H1 (cell line): ENCODE measurements at regions not wholly inside any gene's neighbourhood (a gene's known extent, or its start where the extent isn't known, plus 50 kb on each side); places are given as distances from the start of the nearest gene placed in this dataset.

Experiments
- CTCF ChIA-PET: fragments of 300-600 bp; sonication (Branson Sonifier 250); formaldehyde crosslinking; loops from one replicate; lab custom pipeline; 2021; ENCODE audit not compliant: partially characterized antibody; lab: Charles Lee
- POLR2A ChIA-PET: fragments of 300-600 bp; sonication (Branson Sonifier 250); formaldehyde crosslinking; loops from one replicate; lab custom pipeline; 2021; ENCODE audit warnings: inconsistent platforms; ENCODE audit not compliant: partially characterized antibody; lab: Charles Lee
- DNase-seq, 2 experiments: peaks; one replicate each; pipeline versions ENCODE4 v3.0.0 to v3.0.0-alpha.2; 2010 to 2022; ENCODE audit warnings: low spot score in 2 of 2, low read depth in 1 of 2, mixed read lengths in 1 of 2
- FAIRE-seq: peaks from 2 replicates; lab custom pipeline; 2011; peaks lifted over from hg19 to GRCh38; lab: Jason Lieb, UNC
- H2AFZ ChIP-seq: 2 replicates; pipeline ENCODE4 v1.8.1; 2012; ENCODE audit warnings: low read length, inconsistent platforms
- H2AK5ac ChIP-seq: 2 replicates; pipeline ENCODE4 v1.6.1; 2013; ENCODE audit warnings: low read depth, low read length
- H2BK120ac ChIP-seq: replicated peaks from 2 replicates; pipeline ENCODE3; 2013; ENCODE audit warnings: low read depth, low read length, inconsistent platforms
- H2BK12ac ChIP-seq: 2 replicates; pipeline ENCODE4 v1.6.1; 2013; ENCODE audit warnings: low read depth, low read length
- H2BK15ac ChIP-seq: 2 replicates; pipeline ENCODE4 v1.6.1; 2013; ENCODE audit warnings: low read length
- H2BK20ac ChIP-seq: 2 replicates; pipeline ENCODE4 v1.6.1; 2013; ENCODE audit warnings: low read length
- H2BK5ac ChIP-seq: 2 replicates; pipeline ENCODE4 v1.6.1; 2013; ENCODE audit warnings: low read depth, low read length
- H3K14ac ChIP-seq: 2 replicates; pipeline ENCODE4 v1.6.1; 2013; ENCODE audit warnings: inconsistent platforms; ENCODE audit not compliant: insufficient read length
- H3K18ac ChIP-seq: 2 replicates; pipeline ENCODE4 v1.6.1; 2013; ENCODE audit warnings: low read length; ENCODE audit errors: extremely low read depth
- H3K23ac ChIP-seq: 2 replicates; pipeline ENCODE4 v1.6.1; 2013; ENCODE audit warnings: inconsistent platforms; ENCODE audit not compliant: insufficient read length
- H3K23me2 ChIP-seq: 2 replicates; pipeline ENCODE4 v1.6.1; 2013; ENCODE audit warnings: low read depth, low read length
- H3K27ac ChIP-seq: 2 replicates; pipeline ENCODE4 v1.6.1; 2011; ENCODE audit warnings: low read depth, low read length, inconsistent platforms
- H3K27me3 ChIP-seq, 4 experiments: replicated peaks in 1 of 4; 1 replicate in 1 of 4; 2 replicates in 3 of 4; pipeline versions ENCODE4 v1.6.1 to v1.8.1; 2011 to 2013; ENCODE audit warnings: low read length in 3 of 4, mild to moderate bottlenecking in 3 of 4, inconsistent platforms in 2 of 4, mixed read lengths in 2 of 4, moderate library complexity in 1 of 4; ENCODE audit not compliant: control insufficient read depth in 3 of 4, insufficient read depth in 3 of 4; ENCODE audit errors: extremely low read depth in 1 of 4
- H3K36me3 ChIP-seq, 4 experiments: 2 replicates each; pipeline versions ENCODE4 v1.6.1 to v1.8.1; 2011 to 2013; ENCODE audit warnings: mild to moderate bottlenecking in 4 of 4, low read length in 3 of 4, moderate library complexity in 2 of 4, control low read depth in 1 of 4, inconsistent platforms in 1 of 4; ENCODE audit not compliant: insufficient read depth in 4 of 4, control insufficient read depth in 2 of 4
- H3K4ac ChIP-seq: replicated peaks from 2 replicates; pipeline ENCODE3; 2013; ENCODE audit warnings: low read length, low read depth, mixed read lengths, inconsistent platforms; ENCODE audit not compliant: insufficient read length
- H3K4me1 ChIP-seq, 4 experiments: replicated peaks in 1 of 4; 1 replicate in 1 of 4; 2 replicates in 3 of 4; pipeline versions ENCODE4 v1.6.1 to v1.8.1; 2011 to 2013; ENCODE audit warnings: low read length in 3 of 4, inconsistent platforms in 2 of 4, mixed read lengths in 1 of 4; ENCODE audit not compliant: insufficient read depth in 4 of 4, control insufficient read depth in 3 of 4
- H3K4me2 ChIP-seq, 2 experiments: 2 replicates each; pipeline versions ENCODE4 v1.6.1 to v1.8.1; 2011 to 2013; ENCODE audit warnings: low read depth in 2 of 2, low read length in 2 of 2, control low read depth in 1 of 2, inconsistent platforms in 1 of 2, mild to moderate bottlenecking in 1 of 2; ENCODE audit not compliant: insufficient read depth in 1 of 2
- H3K4me3 ChIP-seq, 4 experiments: fragments of 200-600, 300-600 bp in 1 of 4; sonication (generic), shearing (Covaris generic), sonication (Bioruptor Twin) in 1 of 4; 2 replicates each; pipeline versions ENCODE4 v1.5.1 to v1.8.1; 2011 to 2016; ENCODE audit warnings: low read length in 4 of 4, low read depth in 3 of 4, control low read depth in 2 of 4, inconsistent platforms in 2 of 4, mild to moderate bottlenecking in 2 of 4, mixed read lengths in 1 of 4, moderate library complexity in 1 of 4; ENCODE audit not compliant: insufficient read depth in 2 of 4; ENCODE audit errors: extremely low read depth in 1 of 4
- H3K56ac ChIP-seq: replicated peaks from 2 replicates; pipeline ENCODE3; 2013; ENCODE audit warnings: low read depth, mild to moderate bottlenecking, mixed read lengths, low read length, inconsistent platforms; ENCODE audit not compliant: insufficient read length
- H3K79me1 ChIP-seq: 2 replicates; pipeline ENCODE4 v1.6.1; 2013; ENCODE audit warnings: low read depth, low read length, control low read depth
- H3K79me2 ChIP-seq, 2 experiments: 2 replicates each; pipeline versions ENCODE4 v1.6.1 to v1.8.1; 2012 to 2013; ENCODE audit warnings: low read length in 2 of 2, mild to moderate bottlenecking in 2 of 2, inconsistent platforms in 1 of 2; ENCODE audit not compliant: insufficient read depth in 2 of 2, control insufficient read depth in 1 of 2
- H3K9ac ChIP-seq, 4 experiments: replicated peaks in 1 of 4; 1 replicate in 1 of 4; 2 replicates in 3 of 4; pipeline versions ENCODE4 v1.6.1 to v1.8.1; 2011 to 2013; ENCODE audit warnings: low read depth in 3 of 4, low read length in 3 of 4, control low read depth in 2 of 4, mild to moderate bottlenecking in 2 of 4, moderate library complexity in 2 of 4, inconsistent platforms in 1 of 4; ENCODE audit errors: extremely low read depth in 1 of 4
- H3K9me3 ChIP-seq, 2 experiments: 2 replicates each; pipeline versions ENCODE4 v1.6.1 to v1.8.1; 2012 to 2013; ENCODE audit warnings: mild to moderate bottlenecking in 2 of 2, moderate library complexity in 2 of 2, control low read depth in 1 of 2, inconsistent platforms in 1 of 2, low read depth in 1 of 2, low read length in 1 of 2, mixed read lengths in 1 of 2; ENCODE audit not compliant: insufficient read depth in 2 of 2
- H4K20me1 ChIP-seq, 2 experiments: replicated peaks in 1 of 2; 2 replicates each; pipeline versions ENCODE3 to v1.8.1; 2011 to 2013; ENCODE audit warnings: inconsistent platforms in 2 of 2, low read length in 2 of 2, mild to moderate bottlenecking in 1 of 2; ENCODE audit not compliant: insufficient read depth in 2 of 2, control insufficient read depth in 1 of 2
- H4K5ac ChIP-seq: 2 replicates; pipeline ENCODE4 v1.6.1; 2013; ENCODE audit warnings: low read length, low read depth, mixed read lengths, inconsistent platforms; ENCODE audit not compliant: insufficient read length
- H4K8ac ChIP-seq: 2 replicates; pipeline ENCODE4 v1.8.0; 2013; ENCODE audit warnings: mild to moderate bottlenecking, moderate library complexity, low read length, inconsistent platforms; ENCODE audit not compliant: insufficient read depth; ENCODE audit errors: extremely low read depth
- H4K91ac ChIP-seq: replicated peaks from 2 replicates; pipeline ENCODE3; 2013; ENCODE audit warnings: low read length, mixed read lengths, inconsistent platforms; ENCODE audit not compliant: insufficient read length
- CTCF ChIP-seq, 3 experiments: IDR thresholded peaks; 1 replicate in 2 of 3; 2 replicates in 1 of 3; pipeline versions ENCODE4 v1.5.1 to v1.6.1; 2011; ENCODE audit warnings: low read length in 3 of 3, mild to moderate bottlenecking in 3 of 3, inconsistent platforms in 2 of 3, low read depth in 1 of 3, moderate library complexity in 1 of 3; ENCODE audit not compliant: insufficient read depth in 1 of 3; ENCODE audit errors: control extremely low read depth in 1 of 3
- EZH2 ChIP-seq: fragments of 200-600 bp; sonication (generic); IDR thresholded peaks from 2 replicates; pipeline ENCODE4 v1.7.1; 2012; ENCODE audit warnings: low read depth, mild to moderate bottlenecking, moderate library complexity, low read length, inconsistent platforms; ENCODE audit not compliant: severe bottlenecking
- MAFK ChIP-seq: IDR thresholded peaks from 2 replicates; pipeline ENCODE4 v1.6.1; 2012; ENCODE audit warnings: low read depth, mild to moderate bottlenecking, improper control_type of control experiment, low read length
- POLR2AphosphoS5 ChIP-seq: IDR thresholded peaks from 2 replicates; pipeline ENCODE4 v1.6.1; 2011; ENCODE audit warnings: low read depth, low read length
- POU5F1 ChIP-seq: IDR thresholded peaks from 2 replicates; pipeline ENCODE4 v1.6.1; 2011; ENCODE audit warnings: low read depth, mild to moderate bottlenecking, low read length, moderate library complexity
- RXRA ChIP-seq: IDR thresholded peaks from 2 replicates; pipeline ENCODE4 v1.6.1; 2011; ENCODE audit warnings: low read depth, mild to moderate bottlenecking, low read length, moderate library complexity; ENCODE audit not compliant: insufficient read depth
- SP4 ChIP-seq: IDR thresholded peaks from 2 replicates; pipeline ENCODE4 v1.6.1; 2012; ENCODE audit warnings: low read length, inconsistent platforms
- TCF12 ChIP-seq: IDR thresholded peaks from 2 replicates; pipeline ENCODE4 v1.6.1; 2011; ENCODE audit warnings: low read depth, mild to moderate bottlenecking, low read length
- TEAD4 ChIP-seq: IDR thresholded peaks from 2 replicates; pipeline ENCODE4 v1.6.1; 2012; ENCODE audit warnings: low read depth, low read length, inconsistent platforms, mixed read lengths
- YY1 ChIP-seq: IDR thresholded peaks from 2 replicates; pipeline ENCODE4 v1.6.1; 2011; ENCODE audit warnings: low read depth, mild to moderate bottlenecking, low read length
- ZNF274 ChIP-seq: IDR thresholded peaks from 2 replicates; pipeline ENCODE4 v1.7.0; 2012; ENCODE audit warnings: low read length, borderline replicate concordance; ENCODE audit errors: extremely low read depth
- WGBS, 2 experiments: shearing (Covaris generic) in 1 of 2; methylation state at CpG; one replicate each; pipeline versions ENCODE4 v1.1.6 to v1.1.7; 2013 to 2015; ENCODE audit warnings: low lambda C conversion rate in 2 of 2, mixed read lengths in 2 of 2, inconsistent platforms in 1 of 2, low coverage in 1 of 2, missing lambda C conversion rate in 1 of 2; ENCODE audit not compliant: insufficient replicate concordance in 2 of 2, insufficient coverage in 1 of 2, insufficient read length in 1 of 2; ENCODE audit errors: extremely low coverage in 1 of 2, missing lambda C conversion rate in 1 of 2; 5-methylcytosine and 5-hydroxymethylcytosine counted together
- TF ChIP-seq, protein P1 (sequence below): IDR thresholded peaks from 2 replicates; pipeline ENCODE4 v1.6.1; 2011; ENCODE audit warnings: low read length, improper control_type of control experiment

GRCh38 chr9:108496846-108497245 lies 358.9 kb downstream of the ACTL7B start:
- POLR2A ChIA-PET: no interaction called here
- no peak for FAIRE-seq
- WGBS, 2 experiments: 91% methylated on average over 4 of the region's 4 CpGs; no CpG with 5 or more reads in 1 of the 2 experiments
- TF ChIP-seq YY1 (no peak), SP4 (no peak), RXRA (no peak), POU5F1 (no peak), POLR2AphosphoS5 (no peak), EZH2 (no peak), MAFK (no peak), TCF12 (no peak), CTCF (IDR thresholded peaks at IDR 0.05; ENCODE audit: control extremely low read depth in 1 of 3, insufficient read depth in 1 of 3, low read depth in 1 of 3, low read length in 3 of 3) (no peak), TEAD4 (no peak), ZNF274 (no peak)
- TF ChIP-seq, protein P1, sequence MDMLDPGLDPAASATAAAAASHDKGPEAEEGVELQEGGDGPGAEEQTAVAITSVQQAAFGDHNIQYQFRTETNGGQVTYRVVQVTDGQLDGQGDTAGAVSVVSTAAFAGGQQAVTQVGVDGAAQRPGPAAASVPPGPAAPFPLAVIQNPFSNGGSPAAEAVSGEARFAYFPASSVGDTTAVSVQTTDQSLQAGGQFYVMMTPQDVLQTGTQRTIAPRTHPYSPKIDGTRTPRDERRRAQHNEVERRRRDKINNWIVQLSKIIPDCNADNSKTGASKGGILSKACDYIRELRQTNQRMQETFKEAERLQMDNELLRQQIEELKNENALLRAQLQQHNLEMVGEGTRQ: no peak

More at GRCh38 chr9:108496846-108497245, 358.9 kb downstream of the ACTL7B start:
- Histone ChIP-seq H3K36me3 (no peaks in the 10 kb centered on the region), H3K27ac (no peak overlapping the region), H4K5ac (no peak overlapping the region), H2AK5ac (no peak overlapping the region), H3K4me2 (no peak overlapping the region), H3K79me2 (no peaks in the 10 kb centered on the region), H3K14ac (no peak overlapping the region), H4K91ac (no peak overlapping the region), H3K4ac (no peak overlapping the region), H2BK5ac (no peak overlapping the region), H2BK120ac (no peak overlapping the region), H3K4me1 (no peaks in the 10 kb centered on the region), H3K9me3 (peaks cover 13 to 17% of the 10 kb centered on the region in 2 experiments), H3K23ac (no peak overlapping the region), H3K9ac (no peak overlapping the region), H3K4me3 (no peak overlapping the region), H2BK12ac (no peak overlapping the region), H3K79me1 (no peaks in the 10 kb centered on the region), H3K56ac (no peak overlapping the region), H2BK15ac (no peak overlapping the region), H3K27me3 (no peaks in the 10 kb centered on the region; a peak in 1 of 7 replicates), H2AFZ (no peak overlapping the region), H4K20me1 (no peaks in the 10 kb centered on the region), H3K18ac (no peak overlapping the region), H3K23me2 (no peaks in the 10 kb centered on the region), H4K8ac (no peak overlapping the region), H2BK20ac (no peak overlapping the region)
- no peak for DNase-seq
- CTCF ChIA-PET: interaction anchor here (1.9 kb wide), 1 partner anchor 33 kb away, joined by 4 read pairs; no protein-coding TSS in a partner anchor
